GM12878 (cell line): ENCODE measurements at regions not wholly inside any gene's neighbourhood (a gene's known extent, or its start where the extent isn't known, plus 50 kb on each side); places are given as distances from the start of the nearest gene placed in this dataset.
"Not testable (repeated sequence)": the region's sequence is repeated elsewhere in the genome, so short reads cannot be mapped to it uniquely, and the experiment has no call there.

Source experiments
- ATAC-seq: fragments of 200-7000 bp; cut with Tn5 transposase; 3 replicates; pipeline ENCODE4 v1.9.1; 2020; ENCODE audit warnings: mild to moderate bottlenecking, moderate library complexity
- BruUV-seq: library from RNA; stranded (reverse); fragments of 400-500 nt; replicated peaks from 2 replicates; lab custom pipeline; 2021; lab: Mats Ljungman, UMichigan
- CTCF ChIA-PET: fragments of 300-600 bp; sonication (Branson Sonifier 250); formaldehyde crosslinking; extraction: SDS; loops from one replicate; lab custom pipeline; 2021; ENCODE audit warnings: inconsistent platforms; lab: Yijun Ruan, JAX
- POLR2A ChIA-PET: fragments of 350-600 bp; formaldehyde crosslinking; extraction: SDS; loops from one replicate; lab custom pipeline; 2021; ENCODE audit warnings: inconsistent platforms; lab: Charles Lee
- RAD21 ChIA-PET: fragments of 300-600 bp; sonication (Branson Sonifier 250); formaldehyde crosslinking; loops from one replicate; lab custom pipeline; 2023; ENCODE audit warnings: antibody characterized with exemption; ENCODE audit not compliant: unreplicated experiment; lab: Charles Lee
- SMC1A ChIA-PET: fragments of 300-600 bp; sonication (Branson Sonifier 250); formaldehyde crosslinking; loops from one replicate; lab custom pipeline; 2023; ENCODE audit not compliant: unreplicated experiment, uncharacterized antibody; lab: Charles Lee
- DNase-seq: peaks from one replicate; pipeline ENCODE4 v3.0.0-alpha.2; 2011; ENCODE audit warnings: low read depth, low spot score
- FAIRE-seq: peaks from 3 replicates; lab custom pipeline; 2011; peaks lifted over from hg19 to GRCh38; lab: Jason Lieb, UNC
- H2AFZ ChIP-seq: 2 replicates; pipeline ENCODE4 v1.6.0; 2011; ENCODE audit warnings: low read depth, low read length, control low read depth; ENCODE audit not compliant: control insufficient read depth
- H3K27ac ChIP-seq: 2 replicates; pipeline ENCODE4 v1.5.1; 2011; ENCODE audit warnings: control low read depth; ENCODE audit not compliant: control insufficient read depth, insufficient read depth
- H3K27me3 ChIP-seq, 2 experiments: replicated peaks in 1 of 2; 2 replicates each; pipeline versions ENCODE4 v1.6.0 to v1.6.1; 2011; ENCODE audit warnings: low read length in 1 of 2; ENCODE audit not compliant: control insufficient read depth in 2 of 2, insufficient read depth in 2 of 2
- H3K36me3 ChIP-seq, 2 experiments: 2 replicates each; pipeline ENCODE4 v1.5.1; 2011; ENCODE audit warnings: low read length in 1 of 2; ENCODE audit not compliant: control insufficient read depth in 2 of 2, insufficient read depth in 2 of 2
- H3K4me1 ChIP-seq: 2 replicates; pipeline ENCODE4 v1.6.1; 2011; ENCODE audit warnings: mild to moderate bottlenecking, low read length, moderate library complexity, mixed read lengths; ENCODE audit not compliant: control insufficient read depth, insufficient read depth
- H3K4me2 ChIP-seq: 2 replicates; pipeline ENCODE4 v1.6.0; 2011; ENCODE audit warnings: control low read depth; ENCODE audit not compliant: control insufficient read depth, insufficient read depth
- H3K4me3 ChIP-seq: fragments of 200-600 bp; sonication (generic); 2 replicates; pipeline ENCODE4 v1.5.1; 2016
- H3K79me2 ChIP-seq: 2 replicates; pipeline ENCODE4 v1.6.0; 2011; ENCODE audit warnings: low read length; ENCODE audit not compliant: control insufficient read depth, insufficient read depth
- H3K9ac ChIP-seq: 2 replicates; pipeline ENCODE4 v1.8.0; 2011; ENCODE audit warnings: low read length, control low read depth, mixed read lengths; ENCODE audit not compliant: control insufficient read depth, insufficient read depth
- H3K9me3 ChIP-seq: replicated peaks from 3 replicates; pipeline ENCODE4 v1.5.1; 2011; ENCODE audit warnings: mild to moderate bottlenecking, low read length; ENCODE audit not compliant: control insufficient read depth, insufficient read depth
- H4K20me1 ChIP-seq: 2 replicates; pipeline ENCODE4 v1.6.0; 2011; ENCODE audit not compliant: control insufficient read depth, insufficient read depth
- WGBS: methylation state at CpG from one replicate; pipeline ENCODE4 v1.1.6; 2016; ENCODE audit warnings: low lambda C conversion rate; ENCODE audit not compliant: insufficient replicate concordance, insufficient coverage; ENCODE audit errors: missing lambda C conversion rate; 5-methylcytosine and 5-hydroxymethylcytosine counted together
- in situ Hi-C: fragments of 300-500 bp; cut with MboI; formaldehyde crosslinking; loops from 9 replicates; pipeline ENCODE4 v1.14.3; 2018; ENCODE audit warnings: mixed read lengths
- intact Hi-C: fragments of 100-400 bp; cut with micrococcal nuclease; formaldehyde crosslinking; loops from one replicate; pipeline ENCODE4 v1.14.2; 2022; ENCODE audit not compliant: unreplicated experiment

GRCh38 chr9:63708285-63708684, 1576.7 kb downstream of the FOXD4L5 start:
- H3K79me2 ChIP-seq, H3K27ac ChIP-seq, FAIRE-seq, POLR2A ChIA-PET, BruUV-seq, DNase-seq, H3K4me3 ChIP-seq, H3K27me3 ChIP-seq, H3K36me3 ChIP-seq, H3K9ac ChIP-seq, in situ Hi-C loops, H3K9me3 ChIP-seq, RAD21 ChIA-PET, ATAC-seq, H4K20me1 ChIP-seq, intact Hi-C loops, H3K4me1 ChIP-seq, CTCF ChIA-PET, SMC1A ChIA-PET, H2AFZ ChIP-seq, H3K4me2 ChIP-seq: not testable (repeated sequence)
- WGBS = 68% methylated on average over 14 of the region's 21 CpGs

- H3K27ac ChIP-seq, ATAC-seq, RAD21 ChIA-PET, DNase-seq, H3K4me3 ChIP-seq, H3K9ac ChIP-seq, in situ Hi-C loops, H2AFZ ChIP-seq, SMC1A ChIA-PET, FAIRE-seq, H3K36me3 ChIP-seq, H3K79me2 ChIP-seq, H4K20me1 ChIP-seq, H3K4me2 ChIP-seq, intact Hi-C loops, BruUV-seq, H3K9me3 ChIP-seq, H3K27me3 ChIP-seq, POLR2A ChIA-PET, CTCF ChIA-PET, H3K4me1 ChIP-seq: not testable (repeated sequence)
- WGBS = 68% methylated on average over 24 of the region's 25 CpGs
Observed at GRCh38 chr9:63704456-63704855, 1580.6 kb downstream of the FOXD4L5 start.

- FAIRE-seq, ATAC-seq, H3K9ac ChIP-seq, H2AFZ ChIP-seq, H3K9me3 ChIP-seq, H3K79me2 ChIP-seq, H3K36me3 ChIP-seq, H3K27ac ChIP-seq, H3K4me3 ChIP-seq, in situ Hi-C loops, H3K4me2 ChIP-seq, H3K4me1 ChIP-seq, DNase-seq, POLR2A ChIA-PET, intact Hi-C loops, BruUV-seq, SMC1A ChIA-PET, RAD21 ChIA-PET, H3K27me3 ChIP-seq, H4K20me1 ChIP-seq, CTCF ChIA-PET: not testable (repeated sequence)
- WGBS = 84% methylated on average over 30 of the region's 38 CpGs
Observed at GRCh38 chr9:63703670-63704069, 1581.3 kb downstream of the FOXD4L5 start.

GRCh38 chr9:63703138-63703665, 1581.8 kb downstream of the FOXD4L5 start:
- H3K4me2 ChIP-seq, POLR2A ChIA-PET, in situ Hi-C loops, H3K79me2 ChIP-seq, H4K20me1 ChIP-seq, H3K36me3 ChIP-seq, H3K27me3 ChIP-seq, H3K27ac ChIP-seq, H3K9ac ChIP-seq, H2AFZ ChIP-seq, CTCF ChIA-PET, H3K9me3 ChIP-seq, RAD21 ChIA-PET, DNase-seq, BruUV-seq, SMC1A ChIA-PET, intact Hi-C loops, H3K4me3 ChIP-seq, FAIRE-seq, H3K4me1 ChIP-seq, ATAC-seq: not testable (repeated sequence)
- 85% methylated on average over 4 of the region's 39 CpGs for WGBS
